HepG2 (cell line): ENCODE measurements at regions not wholly inside any gene's neighbourhood (a gene's known extent, or its start where the extent isn't known, plus 50 kb on each side); places are given as distances from the start of the nearest gene placed in this dataset.

Source experiments
- ATF1 ChIP-seq: IDR thresholded peaks from 2 replicates; pipeline ENCODE4 v1.6.1; 2016; ENCODE audit warnings: mild to moderate bottlenecking, control low read depth
- IRF2 ChIP-seq: IDR thresholded peaks from 2 replicates; pipeline ENCODE4 v1.6.1; 2018; ENCODE audit warnings: missing genetic modification reagents, missing compliant biosample characterization
- JARID2 ChIP-seq: sonication (generic); formaldehyde crosslinking; IDR thresholded peaks from 2 replicates; pipeline ENCODE4 v1.8.1; 2023; ENCODE audit warnings: missing genetic modification reagents, inconsistent platforms; ENCODE audit not compliant: insufficient replicate concordance
- JUND ChIP-seq: sonication (generic); formaldehyde crosslinking; IDR thresholded peaks from 2 replicates; pipeline ENCODE4 v1.8.0; 2022; ENCODE audit warnings: mild to moderate bottlenecking, missing genetic modification reagents
- KLF13 ChIP-seq: sonication (generic); formaldehyde crosslinking; IDR thresholded peaks from 2 replicates; pipeline ENCODE4 v1.4.0; 2020; ENCODE audit warnings: mild to moderate bottlenecking, missing genetic modification reagents
- KLF16 ChIP-seq, 2 experiments: sonication (generic) in 1 of 2; formaldehyde crosslinking in 1 of 2; IDR thresholded peaks; 2 replicates each; pipeline versions ENCODE4 v1.6.1 to v1.8.0; 2016 to 2023; ENCODE audit warnings: missing genetic modification reagents in 2 of 2, missing compliant biosample characterization in 1 of 2
- NFYB ChIP-seq: sonication (generic); formaldehyde crosslinking; IDR thresholded peaks from 2 replicates; pipeline ENCODE4 v1.4.0; 2020; ENCODE audit warnings: missing genetic modification reagents
- POGZ ChIP-seq: sonication (generic); formaldehyde crosslinking; IDR thresholded peaks from 2 replicates; pipeline ENCODE4 v1.4.0; 2020; ENCODE audit warnings: mild to moderate bottlenecking, missing genetic modification reagents
- PTBP1 ChIP-seq: fragments of 200-400 bp; formaldehyde crosslinking; IDR thresholded peaks from 2 replicates; pipeline ENCODE4 v1.6.1; 2018; ENCODE audit warnings: low read length, low read depth; ENCODE audit not compliant: poor library complexity, severe bottlenecking
- TGIF2 ChIP-seq: IDR thresholded peaks from 2 replicates; pipeline ENCODE4 v1.6.1; 2016; ENCODE audit warnings: control low read depth, missing compliant biosample characterization
- ZBTB21 ChIP-seq: sonication (generic); formaldehyde crosslinking; IDR thresholded peaks from 2 replicates; pipeline ENCODE4 v1.4.0; 2020; ENCODE audit warnings: missing genetic modification reagents
- ZNF33A ChIP-seq: sonication (generic); formaldehyde crosslinking; IDR thresholded peaks from 2 replicates; pipeline ENCODE4 v1.5.1; 2020; ENCODE audit warnings: missing genetic modification reagents, mild to moderate bottlenecking, moderate library complexity, borderline replicate concordance
- ZNF549 ChIP-seq: sonication (generic); formaldehyde crosslinking; IDR thresholded peaks from 2 replicates; pipeline ENCODE4 v1.5.0; 2020; ENCODE audit warnings: missing genetic modification reagents
- ZNF550 ChIP-seq: sonication (generic); formaldehyde crosslinking; IDR thresholded peaks from 2 replicates; pipeline ENCODE4 v1.4.0; 2020; ENCODE audit warnings: mild to moderate bottlenecking, missing genetic modification reagents, borderline replicate concordance
- ZNF720 ChIP-seq: sonication (generic); formaldehyde crosslinking; IDR thresholded peaks from 2 replicates; pipeline ENCODE4 v1.4.0; 2020; ENCODE audit warnings: missing genetic modification reagents
- ZSCAN22 ChIP-seq: sonication (generic); formaldehyde crosslinking; IDR thresholded peaks from 2 replicates; pipeline ENCODE4 v1.4.0; 2020; ENCODE audit warnings: mild to moderate bottlenecking, missing genetic modification reagents
- TF ChIP-seq, protein P1 (sequence below): IDR thresholded peaks from 2 replicates; pipeline ENCODE4 v1.6.1; 2016; ENCODE audit warnings: missing genetic modification reagents, missing compliant biosample characterization
- TF ChIP-seq, protein P2 (sequence below): sonication (generic); formaldehyde crosslinking; IDR thresholded peaks from 2 replicates; pipeline ENCODE4 v1.5.1; 2020; ENCODE audit warnings: mild to moderate bottlenecking, missing genetic modification reagents, borderline replicate concordance
- TF ChIP-seq, protein P3 (sequence below): sonication (generic); formaldehyde crosslinking; IDR thresholded peaks from 2 replicates; pipeline ENCODE4 v1.4.0; 2020; ENCODE audit warnings: missing genetic modification reagents, mild to moderate bottlenecking, borderline replicate concordance
- TF ChIP-seq, protein P4 (sequence below): sonication (generic); formaldehyde crosslinking; IDR thresholded peaks from 2 replicates; pipeline ENCODE4 v1.9.0; 2022; ENCODE audit warnings: low read depth, missing genetic modification reagents

DNA sequence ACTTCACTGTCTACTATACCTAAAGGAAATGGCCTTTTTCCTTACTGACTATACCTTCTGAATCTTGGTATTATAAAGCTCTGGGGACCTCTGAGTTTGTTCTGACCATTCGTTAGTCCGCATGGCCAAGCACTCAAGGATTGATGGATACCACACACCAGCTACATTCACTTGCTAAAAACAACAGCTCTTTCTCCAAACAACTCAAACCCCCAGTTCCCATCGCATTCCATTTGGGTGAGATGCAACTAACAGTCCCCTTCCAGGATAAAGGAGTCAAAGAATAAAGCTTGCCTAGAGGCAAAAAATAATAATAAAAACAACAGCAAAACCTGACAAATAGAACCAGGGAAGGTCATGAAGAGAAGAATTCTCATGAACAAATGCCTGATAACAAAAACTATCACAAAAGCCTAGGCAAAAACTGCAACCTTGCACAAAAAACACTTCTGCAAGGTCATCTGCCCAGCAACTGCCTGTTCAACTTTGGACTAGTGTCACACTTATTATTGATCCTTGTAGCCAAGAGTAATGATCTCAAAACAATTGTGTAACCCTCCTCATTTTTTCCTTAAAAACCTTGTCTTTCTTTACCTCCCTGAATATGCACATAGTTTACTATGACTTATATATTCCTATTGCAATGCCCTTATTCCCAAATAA lies 139.0 kb upstream of the GUCY1A2 start (continued):
- TF ChIP-seq, protein P1, sequence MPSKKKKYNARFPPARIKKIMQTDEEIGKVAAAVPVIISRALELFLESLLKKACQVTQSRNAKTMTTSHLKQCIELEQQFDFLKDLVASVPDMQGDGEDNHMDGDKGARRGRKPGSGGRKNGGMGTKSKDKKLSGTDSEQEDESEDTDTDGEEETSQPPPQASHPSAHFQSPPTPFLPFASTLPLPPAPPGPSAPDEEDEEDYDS = no peak
- TF ChIP-seq JUND (no peak), ZNF550 (CRISPR knock-in tag) (no peak), POGZ (no peak), JARID2 (CRISPR knock-in tag) (no peak), ZSCAN22 (CRISPR knock-in tag) (no peak), ZNF33A (CRISPR knock-in tag) (no peak), IRF2 (CRISPR knock-in tag) (no peak), ZNF549 (CRISPR knock-in tag) (no peak), NFYB (CRISPR knock-in tag) (no peak), TGIF2 (no peak), KLF13 (CRISPR knock-in tag) (no peak), ATF1 (CRISPR knock-in tag) (no peak), KLF16 (CRISPR knock-in tag; IDR thresholded peaks at IDR 0.05) (no peak), ZBTB21 (no peak), ZNF720 (no peak), PTBP1 (no peak)
- TF ChIP-seq, protein P2, sequence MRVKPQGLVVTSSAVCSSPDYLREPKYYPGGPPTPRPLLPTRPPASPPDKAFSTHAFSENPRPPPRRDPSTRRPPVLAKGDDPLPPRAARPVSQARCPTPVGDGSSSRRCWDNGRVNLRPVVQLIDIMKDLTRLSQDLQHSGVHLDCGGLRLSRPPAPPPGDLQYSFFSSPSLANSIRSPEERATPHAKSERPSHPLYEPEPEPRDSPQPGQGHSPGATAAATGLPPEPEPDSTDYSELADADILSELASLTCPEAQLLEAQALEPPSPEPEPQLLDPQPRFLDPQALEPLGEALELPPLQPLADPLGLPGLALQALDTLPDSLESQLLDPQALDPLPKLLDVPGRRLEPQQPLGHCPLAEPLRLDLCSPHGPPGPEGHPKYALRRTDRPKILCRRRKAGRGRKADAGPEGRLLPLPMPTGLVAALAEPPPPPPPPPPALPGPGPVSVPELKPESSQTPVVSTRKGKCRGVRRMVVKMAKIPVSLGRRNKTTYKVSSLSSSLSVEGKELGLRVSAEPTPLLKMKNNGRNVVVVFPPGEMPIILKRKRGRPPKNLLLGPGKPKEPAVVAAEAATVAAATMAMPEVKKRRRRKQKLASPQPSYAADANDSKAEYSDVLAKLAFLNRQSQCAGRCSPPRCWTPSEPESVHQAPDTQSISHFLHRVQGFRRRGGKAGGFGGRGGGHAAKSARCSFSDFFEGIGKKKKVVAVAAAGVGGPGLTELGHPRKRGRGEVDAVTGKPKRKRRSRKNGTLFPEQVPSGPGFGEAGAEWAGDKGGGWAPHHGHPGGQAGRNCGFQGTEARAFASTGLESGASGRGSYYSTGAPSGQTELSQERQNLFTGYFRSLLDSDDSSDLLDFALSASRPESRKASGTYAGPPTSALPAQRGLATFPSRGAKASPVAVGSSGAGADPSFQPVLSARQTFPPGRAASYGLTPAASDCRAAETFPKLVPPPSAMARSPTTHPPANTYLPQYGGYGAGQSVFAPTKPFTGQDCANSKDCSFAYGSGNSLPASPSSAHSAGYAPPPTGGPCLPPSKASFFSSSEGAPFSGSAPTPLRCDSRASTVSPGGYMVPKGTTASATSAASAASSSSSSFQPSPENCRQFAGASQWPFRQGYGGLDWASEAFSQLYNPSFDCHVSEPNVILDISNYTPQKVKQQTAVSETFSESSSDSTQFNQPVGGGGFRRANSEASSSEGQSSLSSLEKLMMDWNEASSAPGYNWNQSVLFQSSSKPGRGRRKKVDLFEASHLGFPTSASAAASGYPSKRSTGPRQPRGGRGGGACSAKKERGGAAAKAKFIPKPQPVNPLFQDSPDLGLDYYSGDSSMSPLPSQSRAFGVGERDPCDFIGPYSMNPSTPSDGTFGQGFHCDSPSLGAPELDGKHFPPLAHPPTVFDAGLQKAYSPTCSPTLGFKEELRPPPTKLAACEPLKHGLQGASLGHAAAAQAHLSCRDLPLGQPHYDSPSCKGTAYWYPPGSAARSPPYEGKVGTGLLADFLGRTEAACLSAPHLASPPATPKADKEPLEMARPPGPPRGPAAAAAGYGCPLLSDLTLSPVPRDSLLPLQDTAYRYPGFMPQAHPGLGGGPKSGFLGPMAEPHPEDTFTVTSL (CRISPR knock-in tag) = peak; percentile 54; the same call in 1 of the 2 replicates
- TF ChIP-seq, protein P3, sequence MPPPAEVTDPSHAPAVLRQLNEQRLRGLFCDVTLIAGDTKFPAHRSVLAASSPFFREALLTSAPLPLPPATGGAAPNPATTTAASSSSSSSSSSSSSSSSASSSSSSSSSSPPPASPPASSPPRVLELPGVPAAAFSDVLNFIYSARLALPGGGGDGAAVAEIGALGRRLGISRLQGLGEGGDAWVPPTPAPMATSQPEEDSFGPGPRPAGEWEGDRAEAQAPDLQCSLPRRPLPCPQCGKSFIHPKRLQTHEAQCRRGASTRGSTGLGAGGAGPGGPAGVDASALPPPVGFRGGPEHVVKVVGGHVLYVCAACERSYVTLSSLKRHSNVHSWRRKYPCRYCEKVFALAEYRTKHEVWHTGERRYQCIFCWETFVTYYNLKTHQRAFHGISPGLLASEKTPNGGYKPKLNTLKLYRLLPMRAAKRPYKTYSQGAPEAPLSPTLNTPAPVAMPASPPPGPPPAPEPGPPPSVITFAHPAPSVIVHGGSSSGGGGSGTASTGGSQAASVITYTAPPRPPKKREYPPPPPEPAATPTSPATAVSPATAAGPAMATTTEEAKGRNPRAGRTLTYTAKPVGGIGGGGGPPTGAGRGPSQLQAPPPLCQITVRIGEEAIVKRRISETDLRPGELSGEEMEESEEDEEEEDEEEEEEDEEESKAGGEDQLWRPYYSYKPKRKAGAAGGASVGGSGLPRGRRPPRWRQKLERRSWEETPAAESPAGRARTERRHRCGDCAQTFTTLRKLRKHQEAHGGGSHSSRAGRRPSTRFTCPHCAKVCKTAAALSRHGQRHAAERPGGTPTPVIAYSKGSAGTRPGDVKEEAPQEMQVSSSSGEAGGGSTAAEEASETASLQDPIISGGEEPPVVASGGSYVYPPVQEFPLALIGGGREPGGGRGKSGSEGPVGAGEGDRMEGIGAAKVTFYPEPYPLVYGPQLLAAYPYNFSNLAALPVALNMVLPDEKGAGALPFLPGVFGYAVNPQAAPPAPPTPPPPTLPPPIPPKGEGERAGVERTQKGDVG (CRISPR knock-in tag) = no peak
- TF ChIP-seq, protein P4, sequence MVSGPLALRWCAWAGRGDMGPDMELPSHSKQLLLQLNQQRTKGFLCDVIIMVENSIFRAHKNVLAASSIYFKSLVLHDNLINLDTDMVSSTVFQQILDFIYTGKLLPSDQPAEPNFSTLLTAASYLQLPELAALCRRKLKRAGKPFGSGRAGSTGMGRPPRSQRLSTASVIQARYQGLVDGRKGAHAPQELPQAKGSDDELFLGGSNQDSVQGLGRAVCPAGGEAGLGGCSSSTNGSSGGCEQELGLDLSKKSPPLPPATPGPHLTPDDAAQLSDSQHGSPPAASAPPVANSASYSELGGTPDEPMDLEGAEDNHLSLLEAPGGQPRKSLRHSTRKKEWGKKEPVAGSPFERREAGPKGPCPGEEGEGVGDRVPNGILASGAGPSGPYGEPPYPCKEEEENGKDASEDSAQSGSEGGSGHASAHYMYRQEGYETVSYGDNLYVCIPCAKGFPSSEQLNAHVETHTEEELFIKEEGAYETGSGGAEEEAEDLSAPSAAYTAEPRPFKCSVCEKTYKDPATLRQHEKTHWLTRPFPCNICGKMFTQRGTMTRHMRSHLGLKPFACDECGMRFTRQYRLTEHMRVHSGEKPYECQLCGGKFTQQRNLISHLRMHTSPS (CRISPR knock-in tag) = no peak
